H1 (cell line): ENCODE measurements at regions not wholly inside any gene's neighbourhood (a gene's known extent, or its start where the extent isn't known, plus 50 kb on each side); places are given as distances from the start of the nearest gene placed in this dataset.

Experiments
- CTCF ChIA-PET: fragments of 300-600 bp; sonication (Branson Sonifier 250); formaldehyde crosslinking; loops from one replicate; lab custom pipeline; 2021; ENCODE audit not compliant: partially characterized antibody; lab: Charles Lee
- POLR2A ChIA-PET: fragments of 300-600 bp; sonication (Branson Sonifier 250); formaldehyde crosslinking; loops from one replicate; lab custom pipeline; 2021; ENCODE audit warnings: inconsistent platforms; ENCODE audit not compliant: partially characterized antibody; lab: Charles Lee
- DNase-seq, 2 experiments: peaks; one replicate each; pipeline versions ENCODE4 v3.0.0 to v3.0.0-alpha.2; 2010 to 2022; ENCODE audit warnings: low spot score in 2 of 2, low read depth in 1 of 2, mixed read lengths in 1 of 2
- FAIRE-seq: peaks from 2 replicates; lab custom pipeline; 2011; peaks lifted over from hg19 to GRCh38; lab: Jason Lieb, UNC
- H2AFZ ChIP-seq: 2 replicates; pipeline ENCODE4 v1.8.1; 2012; ENCODE audit warnings: low read length, inconsistent platforms
- H2AK5ac ChIP-seq: 2 replicates; pipeline ENCODE4 v1.6.1; 2013; ENCODE audit warnings: low read depth, low read length
- H2BK120ac ChIP-seq: replicated peaks from 2 replicates; pipeline ENCODE3; 2013; ENCODE audit warnings: low read depth, low read length, inconsistent platforms
- H2BK12ac ChIP-seq: 2 replicates; pipeline ENCODE4 v1.6.1; 2013; ENCODE audit warnings: low read depth, low read length
- H2BK15ac ChIP-seq: 2 replicates; pipeline ENCODE4 v1.6.1; 2013; ENCODE audit warnings: low read length
- H2BK20ac ChIP-seq: 2 replicates; pipeline ENCODE4 v1.6.1; 2013; ENCODE audit warnings: low read length
- H2BK5ac ChIP-seq: 2 replicates; pipeline ENCODE4 v1.6.1; 2013; ENCODE audit warnings: low read depth, low read length
- H3K14ac ChIP-seq: 2 replicates; pipeline ENCODE4 v1.6.1; 2013; ENCODE audit warnings: inconsistent platforms; ENCODE audit not compliant: insufficient read length
- H3K18ac ChIP-seq: 2 replicates; pipeline ENCODE4 v1.6.1; 2013; ENCODE audit warnings: low read length; ENCODE audit errors: extremely low read depth
- H3K23ac ChIP-seq: 2 replicates; pipeline ENCODE4 v1.6.1; 2013; ENCODE audit warnings: inconsistent platforms; ENCODE audit not compliant: insufficient read length
- H3K23me2 ChIP-seq: 2 replicates; pipeline ENCODE4 v1.6.1; 2013; ENCODE audit warnings: low read depth, low read length
- H3K27ac ChIP-seq: 2 replicates; pipeline ENCODE4 v1.6.1; 2011; ENCODE audit warnings: low read depth, low read length, inconsistent platforms
- H3K27me3 ChIP-seq, 4 experiments: replicated peaks in 1 of 4; 1 replicate in 1 of 4; 2 replicates in 3 of 4; pipeline versions ENCODE4 v1.6.1 to v1.8.1; 2011 to 2013; ENCODE audit warnings: low read length in 3 of 4, mild to moderate bottlenecking in 3 of 4, inconsistent platforms in 2 of 4, mixed read lengths in 2 of 4, moderate library complexity in 1 of 4; ENCODE audit not compliant: control insufficient read depth in 3 of 4, insufficient read depth in 3 of 4; ENCODE audit errors: extremely low read depth in 1 of 4
- H3K36me3 ChIP-seq, 4 experiments: 2 replicates each; pipeline versions ENCODE4 v1.6.1 to v1.8.1; 2011 to 2013; ENCODE audit warnings: mild to moderate bottlenecking in 4 of 4, low read length in 3 of 4, moderate library complexity in 2 of 4, control low read depth in 1 of 4, inconsistent platforms in 1 of 4; ENCODE audit not compliant: insufficient read depth in 4 of 4, control insufficient read depth in 2 of 4
- H3K4ac ChIP-seq: replicated peaks from 2 replicates; pipeline ENCODE3; 2013; ENCODE audit warnings: low read length, low read depth, mixed read lengths, inconsistent platforms; ENCODE audit not compliant: insufficient read length
- H3K4me1 ChIP-seq, 4 experiments: replicated peaks in 1 of 4; 1 replicate in 1 of 4; 2 replicates in 3 of 4; pipeline versions ENCODE4 v1.6.1 to v1.8.1; 2011 to 2013; ENCODE audit warnings: low read length in 3 of 4, inconsistent platforms in 2 of 4, mixed read lengths in 1 of 4; ENCODE audit not compliant: insufficient read depth in 4 of 4, control insufficient read depth in 3 of 4
- H3K4me2 ChIP-seq, 2 experiments: 2 replicates each; pipeline versions ENCODE4 v1.6.1 to v1.8.1; 2011 to 2013; ENCODE audit warnings: low read depth in 2 of 2, low read length in 2 of 2, control low read depth in 1 of 2, inconsistent platforms in 1 of 2, mild to moderate bottlenecking in 1 of 2; ENCODE audit not compliant: insufficient read depth in 1 of 2
- H3K4me3 ChIP-seq, 4 experiments: fragments of 200-600, 300-600 bp in 1 of 4; sonication (generic), shearing (Covaris generic), sonication (Bioruptor Twin) in 1 of 4; 2 replicates each; pipeline versions ENCODE4 v1.5.1 to v1.8.1; 2011 to 2016; ENCODE audit warnings: low read length in 4 of 4, low read depth in 3 of 4, control low read depth in 2 of 4, inconsistent platforms in 2 of 4, mild to moderate bottlenecking in 2 of 4, mixed read lengths in 1 of 4, moderate library complexity in 1 of 4; ENCODE audit not compliant: insufficient read depth in 2 of 4; ENCODE audit errors: extremely low read depth in 1 of 4
- H3K56ac ChIP-seq: replicated peaks from 2 replicates; pipeline ENCODE3; 2013; ENCODE audit warnings: low read depth, mild to moderate bottlenecking, mixed read lengths, low read length, inconsistent platforms; ENCODE audit not compliant: insufficient read length
- H3K79me1 ChIP-seq: 2 replicates; pipeline ENCODE4 v1.6.1; 2013; ENCODE audit warnings: low read depth, low read length, control low read depth
- H3K79me2 ChIP-seq, 2 experiments: 2 replicates each; pipeline versions ENCODE4 v1.6.1 to v1.8.1; 2012 to 2013; ENCODE audit warnings: low read length in 2 of 2, mild to moderate bottlenecking in 2 of 2, inconsistent platforms in 1 of 2; ENCODE audit not compliant: insufficient read depth in 2 of 2, control insufficient read depth in 1 of 2
- H3K9ac ChIP-seq, 4 experiments: replicated peaks in 1 of 4; 1 replicate in 1 of 4; 2 replicates in 3 of 4; pipeline versions ENCODE4 v1.6.1 to v1.8.1; 2011 to 2013; ENCODE audit warnings: low read depth in 3 of 4, low read length in 3 of 4, control low read depth in 2 of 4, mild to moderate bottlenecking in 2 of 4, moderate library complexity in 2 of 4, inconsistent platforms in 1 of 4; ENCODE audit errors: extremely low read depth in 1 of 4
- H3K9me3 ChIP-seq, 2 experiments: 2 replicates each; pipeline versions ENCODE4 v1.6.1 to v1.8.1; 2012 to 2013; ENCODE audit warnings: mild to moderate bottlenecking in 2 of 2, moderate library complexity in 2 of 2, control low read depth in 1 of 2, inconsistent platforms in 1 of 2, low read depth in 1 of 2, low read length in 1 of 2, mixed read lengths in 1 of 2; ENCODE audit not compliant: insufficient read depth in 2 of 2
- H4K20me1 ChIP-seq, 2 experiments: replicated peaks in 1 of 2; 2 replicates each; pipeline versions ENCODE3 to v1.8.1; 2011 to 2013; ENCODE audit warnings: inconsistent platforms in 2 of 2, low read length in 2 of 2, mild to moderate bottlenecking in 1 of 2; ENCODE audit not compliant: insufficient read depth in 2 of 2, control insufficient read depth in 1 of 2
- H4K5ac ChIP-seq: 2 replicates; pipeline ENCODE4 v1.6.1; 2013; ENCODE audit warnings: low read length, low read depth, mixed read lengths, inconsistent platforms; ENCODE audit not compliant: insufficient read length
- H4K8ac ChIP-seq: 2 replicates; pipeline ENCODE4 v1.8.0; 2013; ENCODE audit warnings: mild to moderate bottlenecking, moderate library complexity, low read length, inconsistent platforms; ENCODE audit not compliant: insufficient read depth; ENCODE audit errors: extremely low read depth
- H4K91ac ChIP-seq: replicated peaks from 2 replicates; pipeline ENCODE3; 2013; ENCODE audit warnings: low read length, mixed read lengths, inconsistent platforms; ENCODE audit not compliant: insufficient read length
- CBX5 ChIP-seq: fragments of 300-800, 300-1000 bp; sonication (generic); IDR thresholded peaks from 2 replicates; pipeline ENCODE4 v1.7.1; 2016; ENCODE audit warnings: antibody characterized with exemption, low read length, low read depth
- CBX8 ChIP-seq: fragments of 300-800, 300-1000 bp; sonication (generic); IDR thresholded peaks from 2 replicates; pipeline ENCODE4 v1.7.1; 2016; ENCODE audit warnings: low read depth, low read length, borderline replicate concordance
- HDAC2 ChIP-seq, 2 experiments: fragments of 300-600 bp in 1 of 2; sonication (generic) in 1 of 2; IDR thresholded peaks; 2 replicates each; pipeline ENCODE4 v1.6.1; 2011 to 2012; ENCODE audit warnings: low read depth in 2 of 2, low read length in 2 of 2, mild to moderate bottlenecking in 2 of 2, moderate library complexity in 2 of 2, borderline replicate concordance in 1 of 2, inconsistent platforms in 1 of 2
- KDM1A ChIP-seq: fragments of 200-600, 300-600 bp; sonication (generic); IDR thresholded peaks from 2 replicates; pipeline ENCODE4 v1.7.1; 2016; ENCODE audit warnings: mild to moderate bottlenecking, low read length, borderline replicate concordance
- RAD21 ChIP-seq, 2 experiments: IDR thresholded peaks in 1 of 2; conservative IDR thresholded peaks in 1 of 2; 2 replicates each; pipeline ENCODE4 v1.6.1; 2011; ENCODE audit warnings: low read depth in 2 of 2, low read length in 2 of 2, improper control_type of control experiment in 1 of 2, inconsistent platforms in 1 of 2, mild to moderate bottlenecking in 1 of 2, moderate library complexity in 1 of 2
- RFX5 ChIP-seq: IDR thresholded peaks from 2 replicates; pipeline ENCODE4 v1.6.1; 2011; ENCODE audit warnings: low read depth, low read length, improper control_type of control experiment, borderline replicate concordance
- SAP30 ChIP-seq: fragments of 300-600 bp; sonication (generic); IDR thresholded peaks from 2 replicates; pipeline ENCODE4 v1.7.1; 2012; ENCODE audit warnings: low read length, moderate library complexity, mild to moderate bottlenecking, inconsistent platforms; ENCODE audit not compliant: insufficient read depth, insufficient replicate concordance
- SUZ12 ChIP-seq: fragments of 200-600 bp; sonication (generic); IDR thresholded peaks from 2 replicates; pipeline ENCODE4 v1.6.1; 2012; ENCODE audit warnings: mild to moderate bottlenecking, inconsistent platforms, low read length, moderate library complexity, mixed read lengths
- TCF12 ChIP-seq: IDR thresholded peaks from 2 replicates; pipeline ENCODE4 v1.6.1; 2011; ENCODE audit warnings: low read depth, mild to moderate bottlenecking, low read length
- ZNF274 ChIP-seq: IDR thresholded peaks from 2 replicates; pipeline ENCODE4 v1.7.0; 2012; ENCODE audit warnings: low read length, borderline replicate concordance; ENCODE audit errors: extremely low read depth
- WGBS, 2 experiments: shearing (Covaris generic) in 1 of 2; methylation state at CpG; one replicate each; pipeline versions ENCODE4 v1.1.6 to v1.1.7; 2013 to 2015; ENCODE audit warnings: low lambda C conversion rate in 2 of 2, mixed read lengths in 2 of 2, inconsistent platforms in 1 of 2, low coverage in 1 of 2, missing lambda C conversion rate in 1 of 2; ENCODE audit not compliant: insufficient replicate concordance in 2 of 2, insufficient coverage in 1 of 2, insufficient read length in 1 of 2; ENCODE audit errors: extremely low coverage in 1 of 2, missing lambda C conversion rate in 1 of 2; 5-methylcytosine and 5-hydroxymethylcytosine counted together

DNA sequence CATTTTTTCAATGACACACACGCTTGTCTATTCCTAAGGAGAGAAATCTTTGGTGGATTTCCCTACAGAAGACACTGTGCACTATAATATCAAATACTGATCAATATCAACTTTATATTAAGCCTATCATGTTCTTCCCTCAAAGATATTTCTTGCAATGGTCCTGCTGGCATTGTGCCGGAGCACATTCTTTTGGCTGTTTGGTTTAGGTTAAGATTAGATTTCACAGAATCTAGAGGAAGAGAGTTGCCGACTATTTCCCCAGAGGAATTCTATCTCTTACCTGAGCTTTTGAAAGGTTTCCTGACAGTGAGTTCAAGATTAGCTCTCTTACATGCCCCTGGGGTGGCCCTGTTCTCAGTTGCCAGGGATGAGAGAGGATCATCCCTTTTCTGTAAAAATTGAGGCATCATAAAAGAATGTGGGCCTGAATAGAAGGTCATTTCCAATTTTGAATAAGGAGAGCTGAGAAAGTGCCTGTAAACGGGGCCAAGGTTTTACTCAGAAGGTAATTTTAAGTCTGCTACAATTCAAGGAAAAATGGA, 180.6 kb upstream of the ARHGAP20 start:
- Histone ChIP-seq H3K4ac (no peak overlapping the region), H4K5ac (no peak overlapping the region), H2AFZ (no peak overlapping the region), H3K9ac (no peak overlapping the region), H3K56ac (no peak overlapping the region), H2AK5ac (no peak overlapping the region), H2BK5ac (no peak overlapping the region), H3K9me3 (no peaks in the 10 kb centered on the region), H2BK15ac (no peak overlapping the region), H4K8ac (no peak overlapping the region), H2BK120ac (no peak overlapping the region), H3K27ac (no peak overlapping the region), H3K4me2 (no peak overlapping the region), H3K23me2 (no peaks in the 10 kb centered on the region), H3K79me1 (no peaks in the 10 kb centered on the region), H3K27me3 (no peaks in the 10 kb centered on the region), H3K23ac (no peak overlapping the region), H2BK12ac (no peak overlapping the region), H3K36me3 (no peaks in the 10 kb centered on the region), H3K4me1 (no peaks in the 10 kb centered on the region), H2BK20ac (no peak overlapping the region), H3K79me2 (no peaks in the 10 kb centered on the region), H3K18ac (no peak overlapping the region), H3K4me3 (no peak overlapping the region), H3K14ac (no peak overlapping the region), H4K20me1 (no peaks in the 10 kb centered on the region), H4K91ac (no peak overlapping the region)
- FAIRE-seq (no peak), DNase-seq (no peak)
- CTCF ChIA-PET, result interaction anchor here (1.0 to 1.2 kb wide), 2 partner anchors 9 to 26 kb away, joined by 3 to 5 read pairs; no protein-coding TSS in a partner anchor
- POLR2A ChIA-PET, result no interaction called here
- WGBS, 2 experiments, result 96% methylated on average over 4 of the region's 4 CpGs; no CpG with 5 or more reads in 1 of the 2 experiments
- TF ChIP-seq SUZ12, result no peak
- no peak for TF ChIP-seq SAP30
- no peak for TF ChIP-seq ZNF274
- TF ChIP-seq CBX8, result no peak
- TF ChIP-seq KDM1A, result no peak
- TF ChIP-seq RFX5, result no peak
- TF ChIP-seq CBX5, result no peak
- no peak for TF ChIP-seq HDAC2 (IDR thresholded peaks at IDR 0.05; ENCODE audit: borderline replicate concordance in 1 of 2, low read depth in 2 of 2, low read length in 2 of 2)
- no peak for TF ChIP-seq TCF12
- no peak for TF ChIP-seq RAD21 (IDR thresholded peaks at IDR 0.05 in 1 of 2, conservative IDR thresholded peaks at IDR 0.05 in 1 of 2; ENCODE audit: low read depth in 2 of 2, low read length in 2 of 2)
